Testis (tissue), 2 donors: ENCODE measurements at regions not wholly inside any gene's neighbourhood (a gene's known extent, or its start where the extent isn't known, plus 50 kb on each side); places are given as distances from the start of the nearest gene placed in this dataset.

Experiments
- POLR2A ChIP-seq: fragments of 450-650 bp; IDR thresholded peaks from one replicate; pipeline ENCODE4 v1.6.1; 2017; ENCODE audit warnings: antibody characterized with exemption, mild to moderate bottlenecking, moderate library complexity
- TF ChIP-seq, protein P1 (sequence below), 3 experiments: fragments of 450-650 bp in 2 of 3; fragments of 200-600 bp in 1 of 3; sonication (generic) in 1 of 3; IDR thresholded peaks; one replicate each; pipeline ENCODE4 v1.5.1; 2016 to 2019; ENCODE audit warnings: antibody characterized with exemption in 3 of 3, mild to moderate bottlenecking in 2 of 3, moderate library complexity in 1 of 3

DNA sequence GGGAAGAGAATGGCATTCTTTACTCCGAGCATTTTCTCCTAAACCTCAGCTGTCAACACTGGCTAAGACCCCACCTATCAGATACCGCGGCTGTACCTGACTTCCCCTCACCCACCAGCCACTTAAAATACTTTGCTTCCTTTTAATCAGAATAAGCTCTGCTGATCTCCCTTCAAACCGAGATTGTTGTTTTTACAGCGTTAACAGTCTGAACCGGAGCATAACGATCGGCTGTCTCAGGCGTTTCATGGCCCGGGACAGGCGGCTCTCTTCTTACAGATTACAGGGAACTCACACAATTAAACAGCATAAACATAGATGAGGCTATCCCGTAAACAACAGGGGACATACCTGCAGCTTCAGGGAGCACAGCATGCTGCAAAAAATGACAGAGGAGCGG, 174.3 kb upstream of the RNF32 start:
- TF ChIP-seq, protein P1, sequence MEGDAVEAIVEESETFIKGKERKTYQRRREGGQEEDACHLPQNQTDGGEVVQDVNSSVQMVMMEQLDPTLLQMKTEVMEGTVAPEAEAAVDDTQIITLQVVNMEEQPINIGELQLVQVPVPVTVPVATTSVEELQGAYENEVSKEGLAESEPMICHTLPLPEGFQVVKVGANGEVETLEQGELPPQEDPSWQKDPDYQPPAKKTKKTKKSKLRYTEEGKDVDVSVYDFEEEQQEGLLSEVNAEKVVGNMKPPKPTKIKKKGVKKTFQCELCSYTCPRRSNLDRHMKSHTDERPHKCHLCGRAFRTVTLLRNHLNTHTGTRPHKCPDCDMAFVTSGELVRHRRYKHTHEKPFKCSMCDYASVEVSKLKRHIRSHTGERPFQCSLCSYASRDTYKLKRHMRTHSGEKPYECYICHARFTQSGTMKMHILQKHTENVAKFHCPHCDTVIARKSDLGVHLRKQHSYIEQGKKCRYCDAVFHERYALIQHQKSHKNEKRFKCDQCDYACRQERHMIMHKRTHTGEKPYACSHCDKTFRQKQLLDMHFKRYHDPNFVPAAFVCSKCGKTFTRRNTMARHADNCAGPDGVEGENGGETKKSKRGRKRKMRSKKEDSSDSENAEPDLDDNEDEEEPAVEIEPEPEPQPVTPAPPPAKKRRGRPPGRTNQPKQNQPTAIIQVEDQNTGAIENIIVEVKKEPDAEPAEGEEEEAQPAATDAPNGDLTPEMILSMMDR (IDR thresholded peaks at IDR 0.05) = no peak
- no peak for TF ChIP-seq POLR2A
